Activated gamma-delta T cell (primary cell): ENCODE measurements at regions not wholly inside any gene's neighbourhood (a gene's known extent, or its start where the extent isn't known, plus 50 kb on each side); places are given as distances from the start of the nearest gene placed in this dataset.

ENCODE experiments used
- DNase-seq: peaks from one replicate; lab custom pipeline; 2025; lab: John Stamatoyannopoulos, UW

DNA sequence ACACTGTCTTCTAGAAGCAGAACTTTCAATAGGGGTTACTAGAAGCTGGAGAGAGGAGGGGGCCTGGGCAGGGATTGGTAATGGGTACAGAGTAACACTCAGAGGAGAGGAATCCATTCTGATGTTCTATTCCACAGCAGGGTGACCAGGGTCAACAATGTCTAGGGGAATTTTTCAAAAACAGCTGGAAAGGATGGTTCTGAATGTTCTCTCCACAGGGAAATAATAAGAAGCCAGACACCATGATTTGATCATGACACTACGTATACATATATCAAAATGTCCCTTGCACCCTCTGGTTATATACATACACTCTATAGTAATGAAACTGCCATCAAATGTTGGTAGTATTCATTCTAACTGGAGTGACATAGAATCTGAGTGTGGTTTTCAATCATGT lies 111.2 kb upstream of the TOP3B start:
- no peak for DNase-seq

- DNase-seq: no peak
Measured at GRCh38 chr22:22092974-22093373, 110.4 kb upstream of the TOP3B start.

DNA sequence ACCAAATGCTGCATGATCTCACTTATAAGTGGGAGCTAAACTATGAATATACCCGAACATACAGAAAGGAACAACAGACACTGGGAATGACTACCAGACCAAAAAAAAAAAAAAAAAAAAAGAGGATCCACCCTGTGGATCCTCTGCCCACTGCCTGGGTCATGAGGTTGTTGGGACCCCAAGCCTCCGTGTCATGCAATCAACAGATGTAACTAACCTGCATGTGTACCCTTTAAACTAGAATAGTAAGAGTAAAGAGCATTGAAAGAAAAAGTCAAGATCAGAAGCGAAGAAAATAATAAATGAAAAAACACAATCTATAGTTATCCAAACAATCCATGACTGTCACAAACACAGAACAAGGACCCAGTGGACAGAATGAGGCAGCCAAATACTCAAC lies 109.5 kb upstream of the TOP3B start:
- no peak for DNase-seq

DNA sequence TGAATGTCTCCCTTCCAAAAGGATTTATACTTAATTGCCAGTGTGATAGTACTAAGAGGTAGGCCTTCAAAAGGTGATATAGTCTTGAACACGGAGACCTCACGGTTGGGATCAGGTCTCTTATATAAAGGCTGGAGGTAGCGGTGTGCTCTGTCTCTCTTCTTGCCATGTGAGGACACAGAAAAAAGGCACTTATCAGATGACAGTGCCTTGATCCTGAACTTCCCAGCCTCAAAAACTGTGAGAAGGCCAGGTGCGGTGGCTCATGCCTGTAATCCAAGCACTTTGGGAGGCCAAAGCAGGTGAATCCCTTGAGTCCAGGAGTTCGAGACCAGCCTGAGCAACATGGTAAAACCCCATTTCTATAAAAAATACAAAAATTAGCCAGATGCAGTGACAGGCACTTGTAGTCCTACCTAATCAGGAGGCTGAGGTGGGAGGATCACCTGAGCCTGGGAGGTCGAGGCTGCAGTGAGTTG lies 108.9 kb upstream of the TOP3B start:
- DNase-seq: no peak

DNA sequence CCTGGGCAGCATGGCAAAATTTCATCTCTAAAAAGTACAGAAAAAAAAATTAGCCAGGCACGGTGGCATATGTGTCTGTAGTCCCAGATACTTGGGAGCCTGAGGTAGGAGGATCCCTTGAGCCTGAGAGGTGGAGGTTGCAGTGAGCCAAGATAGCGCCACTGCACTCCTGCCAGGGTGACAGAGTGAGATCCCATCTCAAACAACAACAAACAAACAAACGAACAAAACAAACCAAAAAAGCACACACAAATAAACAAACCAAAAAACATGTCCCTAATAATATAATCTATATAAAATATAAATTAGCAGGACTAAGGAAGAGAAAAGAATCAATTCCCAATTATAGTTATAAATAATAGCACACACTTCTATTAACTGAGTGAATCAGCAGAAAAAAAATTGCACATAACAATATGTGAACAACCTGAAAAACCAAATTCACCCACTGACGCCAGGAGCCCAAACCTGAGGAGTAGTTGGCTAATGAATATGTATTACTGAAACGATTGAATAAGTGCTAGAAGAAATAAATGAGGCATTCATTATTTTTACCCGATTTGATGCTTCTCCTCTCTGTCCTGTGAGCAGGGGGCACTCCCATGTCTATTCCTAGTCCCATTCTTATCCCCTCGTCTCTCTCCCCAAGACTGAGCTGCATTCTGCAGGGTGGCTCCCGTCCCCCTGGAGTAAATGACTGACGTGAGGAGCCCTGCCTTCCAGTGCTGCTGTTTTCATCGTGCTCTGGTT lies 108.2 kb upstream of the TOP3B start:
- no peak for DNase-seq

DNA sequence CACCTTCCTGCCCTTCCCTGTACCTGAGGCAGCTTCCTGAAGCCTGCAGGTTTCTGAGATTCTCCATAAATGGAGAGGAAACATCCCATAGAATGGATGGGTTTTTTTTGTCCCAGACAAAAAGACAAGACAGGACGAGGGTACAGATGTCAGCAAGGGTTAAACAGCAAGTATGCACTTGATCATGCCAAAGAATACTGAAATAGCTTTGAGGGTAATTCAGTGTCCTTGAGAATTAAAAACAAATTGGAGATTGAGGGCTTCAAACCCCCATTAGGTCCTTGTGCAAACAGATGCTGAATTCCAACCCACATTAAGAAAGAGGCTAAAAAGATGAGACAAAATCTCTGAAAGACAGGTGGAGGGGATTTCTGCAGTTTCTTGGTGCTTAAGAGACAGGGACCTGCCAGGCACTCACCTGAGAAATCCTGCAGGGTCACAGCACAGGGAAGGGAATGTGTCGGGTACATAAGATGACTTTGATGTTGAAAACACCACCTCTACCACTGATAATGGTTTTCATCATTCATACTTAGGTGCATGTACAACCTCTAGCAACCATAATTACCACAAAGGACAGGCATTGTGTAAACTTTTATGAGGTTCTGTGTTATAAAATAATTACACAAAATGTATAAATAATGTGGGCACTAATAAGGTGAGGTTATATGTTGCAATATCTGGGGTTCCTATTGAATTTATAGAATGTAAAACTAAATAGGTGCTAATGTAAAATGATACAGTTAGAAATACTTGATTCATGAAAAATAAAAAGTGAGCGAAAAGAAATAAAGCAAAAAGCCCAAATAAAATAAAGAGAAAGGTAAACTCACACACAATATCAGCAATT lies 107.1 kb upstream of the TOP3B start:
- DNase-seq: no peak

DNA sequence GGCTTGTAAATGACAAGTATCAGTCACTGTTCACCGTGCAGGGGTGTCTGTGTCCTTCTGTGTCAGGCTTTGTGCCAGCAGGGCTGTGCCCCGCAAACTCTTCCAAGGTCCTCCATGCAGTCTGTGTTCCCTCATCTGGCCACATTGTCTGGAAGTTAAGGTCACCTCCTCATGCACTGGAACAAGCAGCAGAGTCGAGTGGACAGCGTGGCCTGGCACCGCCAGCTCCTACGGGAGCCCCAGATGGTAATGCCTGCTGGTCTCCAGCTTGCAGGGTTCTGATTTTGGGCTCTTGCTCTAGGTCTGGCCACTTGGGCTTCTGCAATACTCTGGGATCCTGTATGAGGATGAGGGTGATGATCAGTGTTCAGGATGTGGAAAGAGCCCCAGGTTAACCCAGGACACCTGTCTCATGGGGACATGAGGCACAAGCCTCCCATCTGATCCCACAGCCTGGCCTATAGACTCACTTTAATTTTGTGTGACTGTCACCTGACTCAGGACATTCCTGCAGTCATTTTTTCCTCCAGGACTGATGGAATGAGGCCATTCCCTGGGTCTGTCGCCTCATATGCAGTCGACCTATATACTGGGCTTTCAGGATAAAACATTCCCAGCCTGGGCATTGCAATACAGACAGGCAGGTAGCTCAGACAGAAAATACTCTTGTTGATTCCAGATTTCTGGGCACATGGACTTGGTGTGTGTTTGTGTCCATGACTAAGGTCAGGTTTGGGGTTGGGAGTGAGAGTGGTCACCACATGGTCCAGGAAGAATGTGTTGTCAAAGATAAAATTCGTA lies 106.3 kb upstream of the TOP3B start:
- DNase-seq: no peak

DNA sequence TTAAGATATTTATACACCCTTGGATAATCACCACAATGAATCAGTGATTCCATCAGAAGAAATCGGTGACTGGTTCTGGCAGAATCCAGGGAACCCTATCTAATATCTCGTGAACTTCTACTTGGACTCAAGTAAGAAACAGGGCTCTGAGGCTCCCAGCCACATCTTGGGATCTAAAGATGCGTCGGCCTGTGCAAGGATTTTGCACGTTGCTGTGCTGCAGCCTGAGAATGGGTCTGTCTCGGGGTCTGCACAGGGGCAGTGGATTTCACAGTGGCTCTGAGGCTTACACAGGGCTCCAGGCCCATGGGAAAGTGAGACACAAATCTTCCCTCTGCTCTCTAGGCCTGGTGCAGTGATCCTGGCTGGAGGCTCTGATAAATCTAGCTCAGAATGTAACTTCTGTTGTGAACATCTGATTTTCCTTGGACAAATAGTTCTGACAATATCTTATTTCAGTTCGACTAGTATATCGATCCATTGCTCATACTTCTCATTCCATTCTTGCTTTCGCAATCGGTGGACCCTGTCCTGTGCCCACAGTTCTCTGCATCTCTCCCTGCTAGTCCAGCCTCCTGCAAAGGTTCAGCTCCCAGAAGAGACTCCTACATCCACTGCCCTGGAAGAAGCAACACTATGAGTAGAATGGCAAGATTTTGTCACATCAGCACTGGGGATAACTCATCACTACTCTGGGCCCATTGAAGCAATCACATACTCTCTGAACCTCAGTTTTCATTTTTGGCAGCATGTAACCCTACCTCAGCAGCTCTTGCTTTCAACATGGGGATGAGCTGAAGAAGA lies 105.5 kb upstream of the TOP3B start:
- no peak for DNase-seq

GRCh38 chr22:22086501-22087158 lies 104.0 kb upstream of the TOP3B start:
- DNase-seq: no peak

- no peak for DNase-seq
Measured at GRCh38 chr22:22085702-22086500, 103.3 kb upstream of the TOP3B start.

DNA sequence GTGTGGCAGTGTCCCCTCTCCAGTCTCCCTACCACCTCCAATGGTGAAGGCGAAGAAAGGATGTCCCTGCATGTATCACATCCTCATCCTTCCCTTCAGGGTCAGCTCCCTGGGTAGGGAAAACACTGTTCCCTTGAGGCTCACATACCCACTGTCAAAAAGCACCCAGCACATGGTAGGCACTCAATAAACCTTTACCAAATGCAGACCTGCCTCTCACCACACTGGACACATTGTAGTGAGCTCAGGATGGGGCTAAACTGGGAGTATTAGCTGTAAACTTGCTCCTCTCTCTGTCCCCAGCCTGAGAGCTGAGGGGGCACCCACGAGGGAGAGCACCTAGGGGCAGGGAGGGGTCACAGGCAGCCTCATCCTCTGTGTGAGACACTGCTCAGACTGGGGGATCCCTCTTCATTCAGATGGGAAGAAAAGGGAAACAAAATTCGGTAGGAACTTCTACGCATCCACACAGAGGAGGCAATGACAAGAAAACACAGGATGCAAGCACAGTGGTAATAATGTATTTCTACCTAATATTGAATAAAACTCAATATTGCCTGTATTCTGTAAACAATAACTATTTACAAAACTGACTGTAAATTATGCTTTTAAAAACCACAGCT lies 101.6 kb upstream of the TOP3B start:
- no peak for DNase-seq

- DNase-seq: no peak
Measured at GRCh38 chr22:22082960-22083359, 100.4 kb upstream of the TOP3B start.

DNA sequence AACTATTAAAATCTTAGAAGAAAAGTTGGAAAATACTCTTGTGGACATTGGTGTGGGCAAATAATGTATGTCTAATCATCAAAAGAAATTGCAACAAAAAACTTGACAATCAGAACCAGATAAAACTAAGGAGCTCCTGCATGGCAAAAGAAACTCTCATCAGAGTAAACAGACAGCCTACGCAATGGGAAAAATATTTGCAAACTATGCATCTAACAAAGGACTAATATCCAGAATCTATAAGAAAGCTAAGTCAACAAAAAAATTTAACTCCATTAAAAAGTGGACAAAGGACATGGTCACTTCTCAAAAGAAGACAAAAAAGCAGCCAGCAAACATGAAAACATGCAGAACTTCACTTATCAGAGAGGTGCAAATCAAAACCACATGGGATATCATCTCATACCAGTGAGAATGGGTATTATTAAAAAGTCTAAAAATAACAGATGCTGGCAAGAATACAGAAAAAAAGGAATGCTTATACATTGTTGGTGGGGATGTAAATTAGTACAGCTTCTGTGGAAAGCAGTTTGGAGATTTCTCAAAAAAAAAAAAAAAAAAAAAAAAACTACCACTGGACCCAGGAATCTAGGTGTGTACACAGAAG lies 99.7 kb upstream of the TOP3B start:
- DNase-seq: no peak

DNA sequence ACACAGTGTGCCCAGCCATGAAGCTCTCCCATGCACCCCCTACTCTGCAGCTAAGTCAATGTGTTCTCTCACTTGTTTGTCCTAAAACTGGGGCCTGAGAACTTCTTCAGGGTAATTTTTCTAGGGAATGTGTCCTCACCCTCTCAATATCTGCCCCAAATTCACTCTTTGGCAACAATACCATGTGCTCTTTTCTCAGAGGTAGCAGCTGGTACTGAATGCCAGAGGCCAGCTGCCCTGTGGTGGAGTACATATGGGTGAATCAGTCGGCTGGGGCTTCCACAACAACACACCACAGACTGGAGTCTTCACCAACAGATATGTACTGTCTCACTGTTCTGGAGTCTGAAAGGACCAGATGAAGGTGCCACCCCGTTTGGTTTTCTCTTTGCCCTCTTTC lies 97.7 kb upstream of the TOP3B start:
- no peak for DNase-seq

GRCh38 chr22:22079404-22080148 lies 97.0 kb upstream of the TOP3B start:
- no peak for DNase-seq

- DNase-seq: no peak
Measured at GRCh38 chr22:22078329-22078728, 95.7 kb upstream of the TOP3B start.

DNA sequence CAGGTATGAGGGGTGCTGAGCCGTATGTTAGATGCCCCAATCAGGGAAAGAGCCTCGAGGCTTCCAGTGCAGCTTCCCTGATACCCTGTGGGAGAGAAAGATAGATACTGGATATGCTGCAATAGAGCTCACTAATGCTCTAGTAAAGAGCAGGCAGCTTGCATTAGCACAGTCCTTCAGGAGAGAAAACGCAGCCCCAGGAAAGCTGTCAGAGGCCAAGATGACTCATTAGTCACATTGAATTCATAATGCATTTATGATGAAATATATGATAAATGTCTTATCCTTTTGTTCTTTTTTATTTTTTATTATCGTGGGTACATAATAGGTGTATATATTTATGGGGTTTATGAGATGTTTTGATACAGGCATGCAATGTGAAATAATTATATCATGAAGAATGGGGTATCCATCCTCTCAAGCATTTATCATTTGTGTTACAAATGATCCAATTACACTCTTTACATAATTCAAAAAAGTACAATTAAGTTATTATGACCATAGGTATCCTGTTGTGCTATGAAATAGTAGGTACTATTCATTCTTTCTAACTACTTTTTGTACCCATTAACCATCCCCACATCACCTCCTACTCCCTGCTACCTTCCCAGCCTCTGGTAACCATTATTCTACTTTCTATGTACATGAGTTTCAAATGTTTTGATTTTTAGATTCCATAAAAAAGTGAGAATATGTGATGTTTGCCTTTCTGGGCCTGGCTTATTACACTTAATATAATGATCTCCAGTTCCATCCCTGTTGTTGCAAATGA lies 94.5 kb upstream of the TOP3B start:
- DNase-seq: no peak

GRCh38 chr22:22076361-22076760 lies 93.8 kb upstream of the TOP3B start:
- no peak for DNase-seq
